Natural killer cell treated with Interleukin-12 subunit alpha and Interleukin-12 subunit beta and Interleukin-15 and Interleukin-18, amount 100 ng/mL, for 72 hours (primary cell): ENCODE measurements at regions not wholly inside any gene's neighbourhood (a gene's known extent, or its start where the extent isn't known, plus 50 kb on each side); places are given as distances from the start of the nearest gene placed in this dataset.
A peak's percentile ranks its signal among the peaks of the same experiment; 100 is the strongest.

Source experiments
- ATAC-seq, 2 donors: fragments of 150-1000 bp; cut with Tn5 transposase in 1 of 2; sonication (Bioruptor Pico), chemical (Tn5 transposase) in 1 of 2; 2 replicates each; pipeline ENCODE4 v1.10.0; 2021
- DNase-seq: peaks from one replicate; pipeline ENCODE4 v3.0.0; 2022; ENCODE audit warnings: low spot score
- H3K27ac Mint-ChIP-seq, 2 donors: 1 replicate in 1 of 2; 2 replicates in 1 of 2; pipeline ENCODE4 v1.8.0; 2022; ENCODE audit warnings: mixed read lengths in 2 of 2, mild to moderate bottlenecking in 1 of 2, moderate library complexity in 1 of 2
- H3K27me3 Mint-ChIP-seq, 2 donors: 1 replicate in 1 of 2; 2 replicates in 1 of 2; pipeline ENCODE4 v1.8.0; 2022; ENCODE audit warnings: mixed read lengths in 2 of 2
- H3K36me3 Mint-ChIP-seq: one replicate; pipeline ENCODE4 v1.8.0; 2022; ENCODE audit warnings: mixed read lengths
- H3K4me1 Mint-ChIP-seq, 2 donors: 1 replicate in 1 of 2; 2 replicates in 1 of 2; pipeline ENCODE4 v1.8.0; 2022; ENCODE audit warnings: low read depth in 2 of 2, mixed read lengths in 2 of 2, mild to moderate bottlenecking in 1 of 2
- H3K4me3 Mint-ChIP-seq: one replicate; pipeline ENCODE4 v1.8.0; 2022; ENCODE audit warnings: mixed read lengths
- H3K9me3 Mint-ChIP-seq: 2 replicates; pipeline ENCODE4 v1.8.0; 2022; ENCODE audit warnings: mixed read lengths

DNA sequence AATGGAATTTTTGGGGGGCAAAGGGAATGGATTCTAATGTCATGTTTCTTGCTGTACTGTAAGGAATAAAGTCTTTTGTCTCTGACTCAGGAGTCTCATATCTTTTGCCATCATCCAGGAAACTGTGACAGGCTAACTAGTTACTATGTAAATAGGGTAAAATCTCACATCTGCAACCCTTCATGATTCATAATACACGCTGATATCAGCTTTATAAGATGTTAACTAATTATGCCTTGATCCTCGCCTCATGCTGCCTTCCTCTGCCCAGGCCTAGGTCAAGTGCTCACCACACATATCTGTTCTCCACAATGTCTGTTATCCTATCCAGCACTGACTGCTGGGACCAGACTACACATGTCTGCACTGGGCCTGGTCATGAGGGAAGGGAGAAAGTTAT lies 81.3 kb upstream of the CXCL12 start:
- H3K36me3 Mint-ChIP-seq = no peaks in the 10 kb centered on the region
- no peak overlapping the region for H3K27ac Mint-ChIP-seq
- H3K4me1 Mint-ChIP-seq = peaks cover 0 to 12% of the 10 kb centered on the region in 2 donors
- ATAC-seq = no peak
- no peak overlapping the region for H3K4me3 Mint-ChIP-seq
- peaks cover 5 to 23% of the 10 kb centered on the region in 2 donors for H3K27me3 Mint-ChIP-seq
- DNase-seq = no peak
- H3K9me3 Mint-ChIP-seq = peaks cover 2% of the 10 kb centered on the region

DNA sequence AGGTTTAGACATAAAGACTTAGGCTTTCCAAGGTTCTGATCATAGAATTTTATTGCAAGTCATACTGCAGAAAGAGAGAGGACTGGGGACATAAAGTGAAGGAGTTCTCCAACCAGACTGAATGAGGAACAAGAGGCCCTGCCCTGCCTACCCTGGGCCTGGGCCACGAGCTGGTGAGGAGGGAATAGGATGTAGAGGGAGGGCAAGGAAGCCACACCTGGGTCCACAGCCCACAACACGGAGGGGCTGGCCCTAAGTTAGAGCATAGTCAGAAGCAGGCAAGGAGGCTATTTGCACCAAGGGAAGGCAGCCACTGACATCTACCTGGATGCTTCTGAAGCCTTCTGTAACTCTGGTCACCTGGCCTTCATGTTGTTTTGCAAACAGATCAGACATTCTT lies 82.2 kb upstream of the CXCL12 start:
- DNase-seq = no peak
- no peak overlapping the region for H3K27ac Mint-ChIP-seq
- ATAC-seq = no peak
- H3K4me1 Mint-ChIP-seq = peaks cover 0 to 12% of the 10 kb centered on the region in 2 donors
- H3K4me3 Mint-ChIP-seq = no peak overlapping the region
- H3K9me3 Mint-ChIP-seq = peaks cover 2% of the 10 kb centered on the region
- no peaks in the 10 kb centered on the region for H3K36me3 Mint-ChIP-seq
- H3K27me3 Mint-ChIP-seq = peaks cover 5 to 20% of the 10 kb centered on the region in 2 donors

DNA sequence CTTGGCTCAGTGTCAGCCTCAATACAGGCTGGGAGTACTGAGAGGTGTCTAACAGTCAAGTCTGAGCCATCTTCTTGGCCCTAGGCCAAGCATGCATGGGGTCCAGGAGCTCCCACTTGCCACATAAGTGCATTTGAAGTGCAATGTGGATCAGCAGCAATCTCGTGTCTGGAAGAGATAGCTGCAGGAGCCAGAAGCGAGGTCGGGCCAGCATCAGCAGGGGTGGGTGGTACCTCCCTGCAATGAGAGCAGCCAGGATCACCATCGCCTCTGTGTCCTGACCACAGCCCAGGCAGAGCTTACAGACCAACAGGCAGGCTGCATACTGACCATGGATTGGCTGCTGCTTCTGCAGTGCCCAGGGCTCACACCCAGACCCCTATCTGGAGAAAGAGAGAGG lies 83.0 kb upstream of the CXCL12 start:
- no peak overlapping the region for H3K4me3 Mint-ChIP-seq
- H3K27me3 Mint-ChIP-seq = peaks cover 3 to 15% of the 10 kb centered on the region in 2 donors
- H3K36me3 Mint-ChIP-seq = no peaks in the 10 kb centered on the region
- ATAC-seq (no peak), DNase-seq (no peak)
- no peaks in the 10 kb centered on the region for H3K9me3 Mint-ChIP-seq
- H3K27ac Mint-ChIP-seq = no peak overlapping the region
- peaks cover 0 to 12% of the 10 kb centered on the region in 2 donors for H3K4me1 Mint-ChIP-seq

DNA sequence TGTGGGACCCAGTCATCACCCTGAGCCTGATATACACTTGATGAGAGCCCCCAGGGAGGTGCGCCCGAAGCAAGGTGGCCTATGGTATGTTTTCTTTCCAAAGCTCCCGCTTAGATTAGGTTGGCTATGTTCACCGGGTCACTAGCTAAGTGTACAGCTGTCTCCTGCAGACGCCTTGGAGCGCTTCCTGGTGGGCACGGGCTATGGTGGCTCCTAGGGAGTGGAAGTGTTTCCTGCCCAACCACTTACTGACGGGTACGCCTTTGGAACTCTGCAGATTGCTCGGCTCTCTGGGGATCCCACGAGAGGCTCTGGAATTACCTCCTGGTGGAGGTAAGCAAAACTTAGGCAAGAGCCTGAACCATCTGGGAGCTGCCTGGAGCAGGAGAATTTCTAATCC lies 83.6 kb upstream of the CXCL12 start:
- Mint-ChIP-seq H3K9me3 (no peaks in the 10 kb centered on the region), H3K4me3 (no peak overlapping the region), H3K36me3 (no peaks in the 10 kb centered on the region), H3K27ac (no peak overlapping the region), H3K4me1 (peaks cover 0 to 12% of the 10 kb centered on the region in 2 donors), H3K27me3 (peaks cover 3 to 15% of the 10 kb centered on the region in 2 donors)
- ATAC-seq (no peak), DNase-seq (no peak)

DNA sequence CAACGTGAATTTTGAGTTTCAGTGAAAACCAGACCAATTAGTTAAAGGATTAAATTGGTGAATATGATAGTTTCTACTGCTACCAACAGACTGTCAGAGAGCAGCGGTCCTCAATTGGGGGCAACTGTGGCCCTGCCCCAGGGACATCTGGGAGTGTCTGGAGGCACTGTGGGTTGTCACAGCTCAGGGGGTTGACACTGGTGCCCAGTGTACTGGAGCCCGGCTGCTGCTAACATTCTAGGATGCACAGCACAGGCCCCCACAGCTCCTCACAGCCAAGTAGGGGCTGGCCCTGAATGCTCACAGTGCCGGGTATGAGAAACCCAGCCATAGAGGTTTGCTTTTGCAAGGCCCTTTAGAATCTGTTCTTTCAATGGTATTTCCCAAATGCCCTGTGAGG lies 84.1 kb upstream of the CXCL12 start:
- Mint-ChIP-seq H3K27ac (no peak overlapping the region), H3K4me3 (no peak overlapping the region), H3K9me3 (no peaks in the 10 kb centered on the region), H3K4me1 (peaks cover 0 to 12% of the 10 kb centered on the region in 2 donors), H3K27me3 (peaks cover 3 to 11% of the 10 kb centered on the region in 2 donors), H3K36me3 (no peaks in the 10 kb centered on the region)
- DNase-seq (no peak), ATAC-seq (no peak)

DNA sequence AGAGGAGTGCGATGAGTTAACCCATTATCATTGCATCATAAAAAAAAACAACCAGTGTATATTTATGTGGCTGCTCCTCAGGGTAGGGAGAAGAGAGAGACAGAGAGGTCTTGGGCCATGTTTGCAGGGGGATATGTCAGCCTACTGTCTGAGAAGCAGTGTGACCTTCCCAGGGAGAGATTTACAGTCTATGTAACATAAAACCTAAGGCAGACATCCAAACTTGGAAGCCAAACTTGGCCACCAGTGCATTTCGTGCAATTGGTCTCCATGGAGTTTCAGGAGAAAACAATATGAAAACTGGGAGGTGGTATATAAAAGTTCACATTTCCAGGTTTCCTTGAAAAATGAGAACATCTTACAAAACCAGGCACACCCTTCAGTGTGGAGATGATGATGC lies 85.9 kb upstream of the CXCL12 start:
- H3K27me3 Mint-ChIP-seq = peaks cover 0 to 3% of the 10 kb centered on the region in 2 donors
- H3K4me3 Mint-ChIP-seq = no peak overlapping the region
- no peak overlapping the region for H3K27ac Mint-ChIP-seq
- no peaks in the 10 kb centered on the region for H3K9me3 Mint-ChIP-seq
- no peak for ATAC-seq
- peaks cover 0 to 9% of the 10 kb centered on the region in 2 donors for H3K4me1 Mint-ChIP-seq
- no peak for DNase-seq
- H3K36me3 Mint-ChIP-seq = no peaks in the 10 kb centered on the region

DNA sequence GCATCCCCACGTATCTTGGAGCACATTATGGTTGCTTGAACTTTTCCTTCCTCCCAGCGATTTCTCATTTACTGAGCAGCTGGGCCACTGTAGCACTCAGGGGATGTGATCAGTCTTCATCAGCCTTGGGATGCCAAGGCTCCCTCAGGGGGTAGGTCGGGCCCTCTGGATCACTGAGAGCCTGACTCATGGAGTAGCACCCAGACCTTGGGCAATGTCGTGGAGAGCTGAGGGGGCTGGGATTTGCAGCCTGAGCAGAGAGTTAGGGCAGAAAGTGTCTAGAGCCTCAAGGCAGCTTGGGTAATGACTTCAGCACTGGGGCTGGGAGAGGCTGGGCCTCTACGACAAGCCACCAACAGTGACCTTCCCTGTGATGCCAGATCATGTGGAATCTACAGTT lies 86.5 kb upstream of the CXCL12 start:
- H3K27me3 Mint-ChIP-seq = peaks cover 0 to 3% of the 10 kb centered on the region in 2 donors
- H3K27ac Mint-ChIP-seq = no peak overlapping the region
- H3K4me1 Mint-ChIP-seq = peaks cover 0 to 4% of the 10 kb centered on the region in 2 donors
- no peaks in the 10 kb centered on the region for H3K36me3 Mint-ChIP-seq
- H3K9me3 Mint-ChIP-seq = no peaks in the 10 kb centered on the region
- no peak overlapping the region for H3K4me3 Mint-ChIP-seq
- DNase-seq = no peak
- ATAC-seq = peak in 1 of 2 donors; percentile 17

DNA sequence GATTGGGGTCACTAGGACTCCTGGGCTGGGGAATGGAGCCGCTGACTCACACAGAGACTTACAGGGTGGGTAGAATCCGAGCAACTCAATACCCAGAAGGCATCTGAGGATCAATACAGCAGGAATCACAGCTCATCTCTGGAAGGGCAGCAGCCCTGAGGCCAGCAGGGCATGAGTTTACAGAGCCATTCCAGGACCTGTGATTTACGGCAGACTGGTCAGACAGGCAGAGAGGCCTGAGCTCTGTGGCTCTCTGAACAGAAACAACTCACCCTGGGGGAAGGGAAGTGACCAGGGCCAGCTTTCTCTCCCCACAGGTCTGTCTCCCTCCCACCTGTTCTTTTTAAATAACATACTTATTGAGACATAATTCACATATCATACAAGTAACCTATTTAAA lies 88.2 kb upstream of the CXCL12 start:
- Mint-ChIP-seq H3K4me3 (no peak overlapping the region), H3K36me3 (no peaks in the 10 kb centered on the region), H3K4me1 (peaks cover 0 to 4% of the 10 kb centered on the region in 2 donors), H3K9me3 (peaks cover under 1% of the 10 kb centered on the region), H3K27me3 (peaks cover 0 to 3% of the 10 kb centered on the region in 2 donors), H3K27ac (no peak overlapping the region)
- ATAC-seq = no peak
- DNase-seq = no peak

DNA sequence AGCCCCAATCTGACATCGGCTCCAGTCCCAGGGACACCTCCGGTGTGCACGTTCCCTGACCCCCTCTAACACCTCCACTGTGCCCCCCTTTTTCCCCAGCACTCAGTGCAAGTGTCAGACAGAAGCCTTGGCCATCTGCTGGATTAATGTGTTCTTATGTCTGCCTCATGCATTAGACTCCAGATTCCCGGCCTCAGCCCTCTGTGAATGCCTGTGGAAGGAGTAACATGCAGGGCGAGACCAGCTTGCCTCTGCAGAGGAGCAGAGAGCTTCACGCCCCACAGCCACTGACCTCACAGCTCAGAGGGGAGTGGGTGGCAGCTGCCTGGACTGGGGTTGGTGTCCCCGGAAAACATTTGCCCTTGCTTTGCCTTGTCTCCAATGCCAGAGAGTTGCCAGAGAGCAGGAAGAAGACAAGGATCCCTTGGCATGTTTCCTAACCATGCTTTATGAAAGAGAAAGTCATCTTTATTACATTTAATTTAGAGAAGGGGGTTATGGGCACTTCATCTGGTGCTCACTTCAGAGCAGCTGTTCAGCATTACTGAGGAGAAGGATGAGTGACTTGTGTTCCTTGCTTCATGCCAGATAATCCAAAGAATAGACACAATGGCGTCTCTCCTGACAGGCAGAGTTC lies 91.6 kb upstream of the CXCL12 start:
- Mint-ChIP-seq H3K27me3 (peaks cover 0 to 7% of the 10 kb centered on the region in 2 donors), H3K4me1 (no peaks in the 10 kb centered on the region)

DNA sequence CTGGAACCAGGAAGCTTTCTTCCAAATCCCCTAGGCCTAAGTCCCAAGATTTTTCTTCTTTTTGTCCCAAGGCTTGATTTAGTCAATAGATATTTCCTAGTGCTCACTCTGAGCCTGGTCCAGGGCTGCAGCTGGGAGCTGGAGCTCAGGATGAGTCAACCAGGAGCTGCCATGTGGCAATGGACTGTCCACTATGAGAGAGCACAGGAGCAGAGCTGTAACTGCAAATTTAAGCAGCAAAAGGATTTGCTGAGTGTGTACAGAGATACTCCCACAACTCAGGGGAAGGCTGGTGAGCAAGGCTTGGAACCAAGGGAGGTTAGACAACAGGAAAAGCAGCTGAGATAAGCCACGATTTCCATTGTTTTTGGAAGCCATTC lies 92.1 kb upstream of the CXCL12 start:
- peaks cover 3% of the 10 kb centered on the region for H3K9me3 Mint-ChIP-seq
- H3K27ac Mint-ChIP-seq = no peak overlapping the region
- ATAC-seq (no peak), DNase-seq (no peak)
- H3K36me3 Mint-ChIP-seq = no peaks in the 10 kb centered on the region
- H3K4me1 Mint-ChIP-seq = no peaks in the 10 kb centered on the region
- no peak overlapping the region for H3K4me3 Mint-ChIP-seq
- H3K27me3 Mint-ChIP-seq = peaks cover 0 to 7% of the 10 kb centered on the region in 2 donors

More for the DNA sequence above, 91.6 kb upstream of the CXCL12 start:
- H3K9me3 Mint-ChIP-seq = peaks cover 3% of the 10 kb centered on the region
- no peaks in the 10 kb centered on the region for H3K36me3 Mint-ChIP-seq
- DNase-seq (no peak), ATAC-seq (no peak)
- H3K4me3 Mint-ChIP-seq = no peak overlapping the region
- H3K27ac Mint-ChIP-seq = no peak overlapping the region

DNA sequence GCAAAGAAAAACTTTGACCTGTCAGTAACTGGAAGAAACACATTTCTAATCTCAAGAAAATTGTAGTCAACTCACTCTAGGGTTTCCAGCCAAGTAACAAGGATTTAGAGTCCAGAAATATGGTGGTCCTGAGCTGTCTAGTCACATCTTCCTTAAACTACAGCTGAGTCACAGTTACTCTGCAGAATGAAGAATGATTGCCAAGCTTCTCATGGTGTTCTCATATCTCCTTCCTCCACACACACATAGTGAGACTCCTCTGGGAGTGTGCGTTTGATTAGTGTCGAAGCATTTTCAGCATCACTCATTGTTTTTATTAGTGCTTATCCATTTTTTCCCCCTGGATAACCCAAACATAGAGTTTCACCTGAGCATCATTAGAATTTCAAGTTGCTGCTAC lies 93.1 kb upstream of the CXCL12 start:
- no peak overlapping the region for H3K4me3 Mint-ChIP-seq
- H3K36me3 Mint-ChIP-seq = no peaks in the 10 kb centered on the region
- peaks cover 0 to 7% of the 10 kb centered on the region in 2 donors for H3K27me3 Mint-ChIP-seq
- H3K4me1 Mint-ChIP-seq = no peaks in the 10 kb centered on the region
- no peak overlapping the region for H3K27ac Mint-ChIP-seq
- ATAC-seq (no peak), DNase-seq (no peak)
- peaks cover 3% of the 10 kb centered on the region for H3K9me3 Mint-ChIP-seq

DNA sequence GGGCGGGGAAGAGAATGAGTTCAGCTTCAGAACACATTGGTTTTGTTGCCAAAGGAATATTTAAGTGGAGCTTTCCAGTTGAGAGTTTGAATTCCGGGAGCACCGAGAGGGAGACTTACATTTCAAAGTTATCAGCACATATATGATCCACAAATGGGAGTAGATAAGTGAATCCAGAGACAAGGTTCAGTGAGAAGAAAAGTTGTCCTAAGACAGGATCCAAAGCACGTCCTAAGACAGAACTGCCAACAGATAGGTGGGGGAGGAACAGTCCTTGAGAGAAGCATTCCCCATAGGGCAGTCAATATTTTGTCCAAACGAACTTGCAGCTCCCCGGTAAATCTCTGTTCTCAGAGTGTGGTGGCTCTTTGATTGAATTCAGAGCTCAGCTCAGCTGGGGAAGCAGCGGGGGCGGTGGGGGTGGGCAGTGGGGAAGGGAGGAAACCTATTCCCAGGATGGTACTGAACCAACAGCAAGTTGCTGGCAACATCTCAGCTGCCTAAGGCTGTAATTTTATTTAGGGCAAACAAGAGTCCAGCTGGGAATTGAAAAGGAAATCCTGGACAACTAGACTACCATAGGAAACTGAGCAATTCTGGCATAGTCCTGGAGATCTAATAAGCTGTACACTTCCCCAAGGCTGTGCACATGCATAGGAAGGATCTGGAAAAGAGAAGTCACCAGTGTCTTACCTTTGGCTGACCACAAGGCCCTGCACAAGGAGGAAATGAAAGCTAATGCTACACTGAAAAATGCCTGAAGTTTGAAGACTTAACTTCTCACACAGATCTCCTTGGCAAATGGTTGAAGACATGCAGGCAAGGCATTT lies 94.2 kb upstream of the CXCL12 start:
- Mint-ChIP-seq H3K4me3 (no peak overlapping the region), H3K27me3 (peaks cover 0 to 7% of the 10 kb centered on the region in 2 donors), H3K27ac (no peak overlapping the region), H3K36me3 (no peaks in the 10 kb centered on the region), H3K4me1 (no peaks in the 10 kb centered on the region), H3K9me3 (peaks cover 3% of the 10 kb centered on the region)
- ATAC-seq (no peak), DNase-seq (no peak)

DNA sequence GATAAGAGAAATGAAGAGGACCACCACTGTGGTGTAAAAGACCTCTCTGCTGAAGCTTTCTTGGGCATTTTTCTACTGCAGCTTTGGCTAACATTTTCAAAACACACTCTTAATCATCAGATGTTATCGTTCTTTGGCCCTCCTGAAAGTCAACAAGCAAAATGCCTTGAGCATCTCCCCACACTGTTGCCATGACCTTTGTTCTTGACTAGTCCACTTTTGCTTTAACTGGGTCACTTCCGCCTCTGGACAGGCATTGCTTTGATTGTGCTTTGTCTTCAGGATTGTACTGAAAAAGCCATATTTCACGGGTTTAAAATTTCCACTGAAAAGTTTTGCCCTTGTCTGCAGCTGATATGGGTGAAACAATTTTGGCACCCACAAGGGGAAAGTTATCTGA lies 107.8 kb upstream of the CXCL12 start:
- Mint-ChIP-seq H3K4me3 (no peak overlapping the region), H3K9me3 (peaks cover 13% of the 10 kb centered on the region), H3K27me3 (peaks cover 0 to 5% of the 10 kb centered on the region in 2 donors), H3K36me3 (no peaks in the 10 kb centered on the region), H3K27ac (no peak overlapping the region), H3K4me1 (no peaks in the 10 kb centered on the region)
- no peak for DNase-seq
- ATAC-seq = no peak

DNA sequence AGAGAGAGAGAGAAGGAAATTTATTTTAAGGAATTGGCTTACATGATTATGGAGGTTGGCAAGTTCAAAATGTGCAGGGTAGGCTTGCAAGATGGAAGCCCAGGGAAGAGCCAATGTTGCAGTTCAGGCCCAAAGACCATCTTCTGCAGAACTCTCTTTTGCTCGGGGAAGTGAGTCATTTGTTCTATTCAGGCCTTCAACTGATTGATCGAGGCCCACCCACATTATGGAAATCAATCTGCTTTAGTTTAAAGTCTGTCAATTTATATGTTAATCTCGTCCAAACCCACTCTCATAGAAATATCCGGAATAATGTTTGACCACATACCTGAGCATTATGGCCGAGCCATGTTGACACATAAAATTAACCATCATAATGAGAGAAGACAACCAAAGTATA lies 113.3 kb upstream of the CXCL12 start:
- Mint-ChIP-seq H3K27ac (no peak overlapping the region), H3K9me3 (no peaks in the 10 kb centered on the region), H3K4me1 (no peaks in the 10 kb centered on the region), H3K4me3 (no peak overlapping the region), H3K27me3 (peaks cover 0 to 3% of the 10 kb centered on the region in 2 donors), H3K36me3 (no peaks in the 10 kb centered on the region)
- ATAC-seq (no peak), DNase-seq (no peak)
